ENCODE measurements at regions not wholly inside any gene's neighbourhood (a gene's known extent, or its start where the extent isn't known, plus 50 kb on each side); places are given as distances from the start of the nearest gene placed in this dataset.

DNA sequence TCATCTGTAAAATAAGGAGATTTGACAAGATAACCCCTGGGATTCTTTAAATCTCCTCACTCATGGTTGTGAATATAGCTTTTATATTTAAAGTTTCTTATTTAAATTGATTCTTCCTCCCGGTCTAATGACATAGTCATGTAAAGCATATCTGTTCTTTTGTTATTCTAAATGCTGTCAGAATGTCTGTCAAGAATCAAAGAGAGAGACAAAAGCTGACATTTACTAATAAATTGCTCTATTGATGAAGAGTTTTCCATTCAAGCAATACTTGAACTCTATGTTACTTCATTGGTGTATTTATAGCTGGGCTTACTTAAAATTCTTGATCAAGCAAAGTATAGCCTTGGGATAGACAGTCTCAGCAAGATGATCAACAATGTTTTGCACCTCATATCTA is 865.8 kb downstream of the TBC1D32 start:
- TF ChIP-seq POLR2AphosphoS5 (IDR thresholded peaks at IDR 0.05; ENCODE audit: low read depth, low read length) (no peak), POLR2A (IDR thresholded peaks at IDR 0.05; ENCODE audit: low read depth, low read length) (no peak), TAF1 (IDR thresholded peaks at IDR 0.05; ENCODE audit: borderline replicate concordance, low read depth, low read length) (no peak)
